T-cell (primary cell): ENCODE measurements at regions not wholly inside any gene's neighbourhood (a gene's known extent, or its start where the extent isn't known, plus 50 kb on each side); places are given as distances from the start of the nearest gene placed in this dataset.

Experiments used
- ATAC-seq, 4 experiments: fragments of 200-7000 bp in 3 of 4; fragments of 150-1000 bp in 1 of 4; cut with Tn5 transposase; replicated peaks in 1 of 4; 1 replicate in 3 of 4; 2 replicates in 1 of 4; pipeline ENCODE4 v1.10.0; 2021; ENCODE audit warnings: moderate library complexity in 3 of 4, mild to moderate bottlenecking in 2 of 4, moderate number of reproducible peaks in 1 of 4
- CTCF ChIA-PET, 2 donors: fragments of 300-600 bp; sonication (Branson Sonifier 250); formaldehyde crosslinking; loops; one replicate each; lab custom pipeline; 2022; ENCODE audit warnings: antibody characterized with exemption in 2 of 2; lab: Charles Lee
- POLR2A ChIA-PET, 2 donors: fragments of 300-600 bp; sonication (Branson Sonifier 250); formaldehyde crosslinking; loops; one replicate each; lab custom pipeline; 2022; ENCODE audit warnings: antibody characterized with exemption in 2 of 2; lab: Charles Lee
- DNase-seq, 35 experiments: peaks; one replicate each; pipeline versions ENCODE4 v3.0.0 to v3.0.0-alpha.2; 2013 to 2023
- H3K27ac ChIP-seq: one replicate; pipeline ENCODE4 v1.5.1; 2013; ENCODE audit warnings: low read length
- H3K27me3 ChIP-seq, 2 experiments: replicated peaks in 1 of 2; 1 replicate in 1 of 2; 2 replicates in 1 of 2; pipeline versions ENCODE4 v1.6.1 to v1.7.0; 2013; ENCODE audit warnings: low read length in 1 of 2, mixed read lengths in 1 of 2; ENCODE audit not compliant: control insufficient read depth in 2 of 2, insufficient read depth in 2 of 2; ENCODE audit errors: extremely low read depth in 1 of 2
- H3K36me3 ChIP-seq, 2 donors: 1 replicate in 1 of 2; 2 replicates in 1 of 2; pipeline versions ENCODE4 v1.6.1 to v1.7.0; 2013; ENCODE audit warnings: low read length in 1 of 2; ENCODE audit not compliant: control insufficient read depth in 2 of 2, insufficient read depth in 1 of 2; ENCODE audit errors: extremely low read depth in 1 of 2
- H3K4me1 ChIP-seq, 2 experiments: 1 replicate in 1 of 2; 2 replicates in 1 of 2; pipeline versions ENCODE4 v1.6.1 to v1.7.0; 2013; ENCODE audit warnings: low read length in 2 of 2, mixed read lengths in 1 of 2; ENCODE audit not compliant: insufficient read depth in 2 of 2, control insufficient read depth in 1 of 2; ENCODE audit errors: extremely low read depth in 1 of 2
- H3K4me3 ChIP-seq, 2 donors: 1 replicate in 1 of 2; 2 replicates in 1 of 2; pipeline versions ENCODE4 v1.5.1 to v1.7.0; 2013; ENCODE audit warnings: mild to moderate bottlenecking in 2 of 2, low read length in 1 of 2, moderate library complexity in 1 of 2; ENCODE audit not compliant: control insufficient read depth in 1 of 2; ENCODE audit errors: extremely low read depth in 1 of 2
- H3K9me3 ChIP-seq: 2 replicates; pipeline ENCODE4 v1.7.0; 2013
- H3K27ac Mint-ChIP-seq, 2 donors: one replicate each; pipeline ENCODE4 v1.8.0; 2020 to 2021; ENCODE audit warnings: mild to moderate bottlenecking in 2 of 2, mixed read lengths in 2 of 2
- H3K27me3 Mint-ChIP-seq, 2 donors: one replicate each; pipeline ENCODE4 v1.8.0; 2021 to 2022; ENCODE audit warnings: mixed read lengths in 2 of 2
- H3K36me3 Mint-ChIP-seq: one replicate; pipeline ENCODE4 v1.8.0; 2021; ENCODE audit warnings: mixed read lengths
- H3K4me1 Mint-ChIP-seq, 3 donors: one replicate each; pipeline ENCODE4 v1.8.0; 2020 to 2022; ENCODE audit warnings: mixed read lengths in 3 of 3, mild to moderate bottlenecking in 1 of 3
- H3K4me3 Mint-ChIP-seq, 3 donors: one replicate each; pipeline ENCODE4 v1.8.0; 2020 to 2022; ENCODE audit warnings: mild to moderate bottlenecking in 3 of 3, mixed read lengths in 3 of 3, moderate library complexity in 3 of 3
- H3K9me3 Mint-ChIP-seq, 3 donors: one replicate each; pipeline ENCODE4 v1.8.0; 2020 to 2022; ENCODE audit warnings: mixed read lengths in 3 of 3
- WGBS: methylation state at CpG from one replicate; pipeline ENCODE4 v1.1.5; 2013; ENCODE audit warnings: missing lambda C conversion rate; ENCODE audit not compliant: insufficient coverage; 5-methylcytosine and 5-hydroxymethylcytosine counted together

- Mint-ChIP-seq H3K4me3 (no peak overlapping the region), H3K36me3 (no peaks in the 10 kb centered on the region), H3K27ac (no peak overlapping the region), H3K9me3 (peaks cover 22 to 37% (median 27%) of the 10 kb centered on the region in 3 donors), H3K27me3 (no peaks in the 10 kb centered on the region), H3K4me1 (no peaks in the 10 kb centered on the region)
- no CpG with 5 or more reads among the region's 4 CpGs for WGBS
- no peaks in the 10 kb centered on the region for H3K36me3 ChIP-seq
- CTCF ChIA-PET = no interaction called here
- no peaks in the 10 kb centered on the region for H3K4me1 ChIP-seq
- DNase-seq (no peak), ATAC-seq (no peak)
- H3K4me3 ChIP-seq = no peak overlapping the region
- no peak overlapping the region for H3K27ac ChIP-seq
- H3K27me3 ChIP-seq = no peaks in the 10 kb centered on the region
- H3K9me3 ChIP-seq = peaks cover 2% of the 10 kb centered on the region
- POLR2A ChIA-PET = no interaction called here
These were observed 1626.3 kb upstream of the MIR17HG start for GRCh38 chr13:89721216-89721615.

- H3K9me3 Mint-ChIP-seq = peaks cover 20 to 29% (median 23%) of the 10 kb centered on the region in 3 donors
- H3K27me3 Mint-ChIP-seq = no peaks in the 10 kb centered on the region
- H3K27ac Mint-ChIP-seq = no peak overlapping the region
- Histone ChIP-seq H3K27ac (no peak overlapping the region), H3K36me3 (no peaks in the 10 kb centered on the region), H3K4me3 (no peak overlapping the region), H3K4me1 (no peaks in the 10 kb centered on the region), H3K27me3 (no peaks in the 10 kb centered on the region), H3K9me3 (peaks cover 6% of the 10 kb centered on the region)
- CTCF ChIA-PET = no interaction called here
- no peak for ATAC-seq
- H3K4me1 Mint-ChIP-seq = no peaks in the 10 kb centered on the region
- no peak overlapping the region for H3K4me3 Mint-ChIP-seq
- WGBS = no CpG with 5 or more reads among the region's 2 CpGs
- H3K36me3 Mint-ChIP-seq = no peaks in the 10 kb centered on the region
- DNase-seq = no peak
- POLR2A ChIA-PET = no interaction called here
These were observed 1620.6 kb upstream of the MIR17HG start for GRCh38 chr13:89726690-89727435.

- H3K9me3 Mint-ChIP-seq = peaks cover 8 to 30% (median 12%) of the 10 kb centered on the region in 3 donors
- no peak overlapping the region for H3K4me3 Mint-ChIP-seq
- no peaks in the 10 kb centered on the region for H3K4me1 Mint-ChIP-seq
- CTCF ChIA-PET = no interaction called here
- H3K27ac Mint-ChIP-seq = no peak overlapping the region
- H3K27me3 Mint-ChIP-seq = no peaks in the 10 kb centered on the region
- DNase-seq = no peak
- Histone ChIP-seq H3K27me3 (no peaks in the 10 kb centered on the region), H3K36me3 (no peaks in the 10 kb centered on the region), H3K4me3 (no peak overlapping the region), H3K9me3 (peaks cover 3% of the 10 kb centered on the region), H3K27ac (no peak overlapping the region), H3K4me1 (no peaks in the 10 kb centered on the region)
- POLR2A ChIA-PET = no interaction called here
- ATAC-seq = no peak
- 83% methylated on average over 2 of the region's 5 CpGs for WGBS
- H3K36me3 Mint-ChIP-seq = no peaks in the 10 kb centered on the region
These were observed 1613.7 kb upstream of the MIR17HG start for GRCh38 chr13:89733829-89734228.

GRCh38 chr13:89737051-89737450 is 1610.4 kb upstream of the MIR17HG start:
- ChIA-PET POLR2A (no interaction called here), CTCF (no interaction called here)
- no peaks in the 10 kb centered on the region for H3K36me3 ChIP-seq
- Mint-ChIP-seq H3K4me1 (no peaks in the 10 kb centered on the region), H3K36me3 (no peaks in the 10 kb centered on the region), H3K27me3 (no peaks in the 10 kb centered on the region), H3K27ac (no peak overlapping the region), H3K4me3 (no peak overlapping the region), H3K9me3 (peaks cover 5 to 23% (median 12%) of the 10 kb centered on the region in 3 donors)
- H3K27ac ChIP-seq = no peak overlapping the region
- H3K4me3 ChIP-seq = no peak overlapping the region
- ATAC-seq = no peak
- no peak for DNase-seq
- H3K27me3 ChIP-seq = no peaks in the 10 kb centered on the region
- WGBS = no CpG with 5 or more reads among the region's 2 CpGs
- no peaks in the 10 kb centered on the region for H3K4me1 ChIP-seq
- H3K9me3 ChIP-seq = no peaks in the 10 kb centered on the region

GRCh38 chr13:89738072-89738471 is 1609.4 kb upstream of the MIR17HG start:
- ChIA-PET POLR2A (interaction anchor here in 1 of 2 donors (0.6 kb wide), 1 partner anchor 413 kb away, joined by 3 read pairs; no protein-coding TSS in a partner anchor), CTCF (no interaction called here)
- H3K4me1 ChIP-seq = no peaks in the 10 kb centered on the region
- Mint-ChIP-seq H3K9me3 (peaks cover 5 to 19% (median 12%) of the 10 kb centered on the region in 3 donors), H3K36me3 (no peaks in the 10 kb centered on the region), H3K4me3 (no peak overlapping the region), H3K27ac (no peak overlapping the region), H3K4me1 (no peaks in the 10 kb centered on the region), H3K27me3 (no peaks in the 10 kb centered on the region)
- H3K36me3 ChIP-seq = no peaks in the 10 kb centered on the region
- WGBS = no CpG with 5 or more reads among the region's 3 CpGs
- H3K4me3 ChIP-seq = no peak overlapping the region
- ATAC-seq (no peak), DNase-seq (no peak)
- H3K27ac ChIP-seq = no peak overlapping the region
- no peaks in the 10 kb centered on the region for H3K9me3 ChIP-seq
- no peaks in the 10 kb centered on the region for H3K27me3 ChIP-seq

GRCh38 chr13:89740994-89741685 is 1606.3 kb upstream of the MIR17HG start:
- Mint-ChIP-seq H3K9me3 (peaks cover 2 to 11% (median 10%) of the 10 kb centered on the region in 3 donors), H3K27me3 (no peaks in the 10 kb centered on the region), H3K4me3 (no peak overlapping the region), H3K4me1 (no peaks in the 10 kb centered on the region), H3K36me3 (no peaks in the 10 kb centered on the region), H3K27ac (no peak overlapping the region)
- Histone ChIP-seq H3K4me3 (no peak overlapping the region), H3K4me1 (no peaks in the 10 kb centered on the region), H3K9me3 (no peaks in the 10 kb centered on the region), H3K27me3 (no peaks in the 10 kb centered on the region), H3K27ac (no peak overlapping the region), H3K36me3 (no peaks in the 10 kb centered on the region)
- ATAC-seq (no peak), DNase-seq (no peak)
- ChIA-PET CTCF (no interaction called here), POLR2A (no interaction called here)
- WGBS = 73% methylated on average over 6 of the region's 15 CpGs
